GM21825 (cell line): ENCODE measurements at regions not wholly inside any gene's neighbourhood (a gene's known extent, or its start where the extent isn't known, plus 50 kb on each side); places are given as distances from the start of the nearest gene placed in this dataset.

Experiments
- ATAC-seq: cut with Tn5 transposase; IDR thresholded peaks from one replicate; pipeline ENCODE4 v1.9.1; 2021; ENCODE audit warnings: mild to moderate bottlenecking, moderate library complexity; ENCODE audit not compliant: unreplicated experiment

DNA sequence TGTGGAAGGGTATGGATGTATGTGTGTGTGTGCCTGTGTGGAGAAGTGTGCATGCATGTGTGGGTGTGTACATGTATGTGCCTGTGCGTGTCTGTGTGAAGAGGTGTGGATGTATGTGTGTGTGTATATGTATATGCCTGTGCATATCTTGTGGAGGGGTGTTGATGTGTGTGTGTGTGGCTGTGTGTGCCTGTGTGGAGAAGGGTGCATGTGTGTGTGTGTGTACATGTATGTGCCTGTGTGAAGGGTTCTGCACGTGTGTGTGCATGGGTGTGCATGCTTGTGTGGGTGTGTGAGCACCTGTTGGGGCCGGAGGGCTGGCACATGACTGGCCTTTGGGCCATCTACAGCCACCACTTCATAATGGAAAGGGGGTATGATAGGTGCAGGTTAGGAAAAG lies 291.4 kb downstream of the IRX2 start:
- no peak for ATAC-seq

DNA sequence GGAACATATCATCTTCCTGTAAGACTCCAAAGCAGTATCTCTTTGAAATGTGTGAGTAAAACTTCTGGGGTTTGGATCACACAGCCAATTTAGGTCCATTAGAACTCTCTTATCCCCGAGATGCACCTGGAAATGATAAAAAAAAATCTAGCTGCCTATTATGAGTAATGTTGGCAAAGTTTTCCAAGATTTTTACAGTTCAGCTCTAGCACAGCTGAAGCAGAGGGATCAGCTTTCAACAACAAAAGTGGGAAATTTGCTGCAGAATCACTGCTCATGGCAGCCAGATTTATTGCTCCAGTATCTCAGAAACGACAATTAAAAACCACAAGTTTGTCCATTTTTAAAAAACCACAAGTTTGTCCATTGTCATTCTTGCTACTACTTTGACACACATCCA lies 292.2 kb downstream of the IRX2 start:
- no peak for ATAC-seq

DNA sequence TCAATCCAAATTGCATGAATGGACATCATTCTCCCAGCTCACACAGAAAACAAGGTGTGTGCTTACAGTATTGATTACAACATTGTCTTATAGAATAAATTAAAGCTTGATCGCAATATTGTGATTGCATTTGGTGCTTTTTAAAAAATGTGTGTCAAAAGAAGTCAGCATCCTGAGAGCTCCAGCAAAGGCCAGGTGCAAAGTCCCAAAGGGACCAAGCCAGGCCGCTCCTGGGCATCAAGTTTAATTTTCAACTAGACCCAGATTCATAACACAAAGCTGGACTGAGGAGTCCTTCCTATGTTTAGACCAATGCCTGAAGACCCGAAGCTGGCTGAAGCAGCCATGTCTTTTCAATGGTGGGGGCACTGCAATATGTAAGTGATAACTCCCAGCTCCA lies 295.6 kb downstream of the IRX2 start:
- ATAC-seq = no peak

DNA sequence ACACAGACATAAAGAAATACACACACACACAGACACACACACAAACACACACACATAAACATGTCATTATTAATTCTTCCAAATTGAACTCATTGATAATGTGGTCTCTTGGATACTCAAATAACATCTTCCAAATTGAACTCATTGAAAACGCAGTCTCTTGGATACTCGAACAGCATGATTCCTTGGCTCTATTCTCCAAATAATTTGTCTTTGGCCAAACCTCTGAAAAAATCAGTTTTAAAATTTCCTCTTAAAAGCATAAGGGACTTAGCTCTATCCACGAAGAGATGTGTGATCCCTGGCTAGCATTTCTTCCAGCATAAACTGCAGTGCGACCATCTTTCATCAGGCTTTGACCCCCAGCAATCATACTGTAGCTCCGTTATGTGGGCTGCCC lies 296.6 kb downstream of the IRX2 start:
- no peak for ATAC-seq

DNA sequence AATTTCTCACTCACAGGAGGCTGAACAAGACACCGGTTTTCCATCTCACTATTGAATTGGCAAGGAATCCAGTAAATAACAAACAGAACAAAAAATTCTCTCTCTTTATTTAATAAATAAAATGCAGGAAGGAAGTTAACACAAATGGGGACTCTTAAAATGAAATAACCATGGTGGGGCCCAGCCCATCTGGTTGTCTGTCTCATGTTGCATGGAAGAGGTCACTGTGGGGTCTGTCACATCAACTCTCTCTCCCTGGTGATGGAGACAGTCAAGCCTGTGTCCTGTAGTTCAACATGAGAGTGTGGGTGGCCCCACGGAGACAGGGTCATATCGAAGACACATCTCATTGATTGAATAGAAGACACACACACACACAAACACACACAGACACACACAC lies 297.7 kb downstream of the IRX2 start:
- ATAC-seq = no peak

DNA sequence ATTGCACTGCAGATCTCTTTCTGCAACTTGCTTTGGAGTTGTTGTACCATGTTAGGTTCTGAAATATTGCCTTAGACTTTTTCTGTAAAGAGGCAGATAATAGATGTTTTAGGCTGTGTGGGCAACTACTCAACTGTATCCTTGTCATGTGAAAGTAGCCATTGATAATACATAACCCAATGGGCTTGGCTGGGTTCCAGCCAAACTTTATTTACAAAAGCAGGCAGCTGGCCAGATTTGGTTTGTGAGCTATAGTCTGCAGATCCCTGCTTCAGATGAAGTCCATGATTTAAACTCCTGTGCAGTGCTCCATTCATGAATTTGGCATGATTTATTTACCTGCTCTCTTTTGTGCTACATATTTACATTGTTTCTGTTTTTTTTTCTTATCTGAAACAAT lies 300.4 kb downstream of the IRX2 start:
- no peak for ATAC-seq

DNA sequence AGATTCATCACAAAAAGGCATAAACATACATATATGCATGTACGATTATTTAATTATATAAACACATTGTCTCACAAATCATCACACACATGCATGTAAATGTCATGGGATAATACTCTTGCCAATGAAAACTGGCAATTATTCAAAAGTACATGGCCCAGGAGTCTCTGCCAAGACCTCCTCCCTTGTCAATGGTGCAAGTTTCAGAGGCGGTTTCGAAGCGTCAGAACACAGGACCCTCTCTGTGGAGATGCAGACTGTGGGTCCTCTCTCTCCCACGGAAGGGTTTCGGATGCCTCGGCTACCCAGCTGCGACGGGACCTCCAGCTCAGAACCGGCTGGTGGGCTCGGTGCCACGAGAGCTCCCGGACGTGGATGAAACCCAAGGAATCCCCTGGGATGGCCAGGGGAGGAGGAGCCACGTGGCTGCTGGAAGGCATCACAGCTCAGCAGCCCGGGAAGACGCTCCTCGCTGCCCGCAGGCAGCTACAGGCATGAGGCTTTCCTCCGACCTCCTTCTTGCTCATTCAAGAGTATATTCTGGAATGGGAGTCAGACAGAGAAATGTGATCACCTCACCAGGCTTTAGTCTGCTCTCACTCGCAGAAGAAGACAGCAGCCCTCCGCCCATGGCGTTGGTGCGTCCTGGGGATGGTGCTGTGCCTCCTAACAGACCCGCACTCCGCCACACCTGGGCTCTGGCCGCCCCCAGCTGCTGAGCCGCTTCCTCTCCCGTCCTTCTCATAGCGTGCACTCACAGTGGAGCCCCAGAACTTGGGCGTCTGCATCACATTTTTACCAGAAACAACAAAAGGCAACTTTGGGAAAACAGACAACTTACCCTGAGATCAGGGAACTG lies 308.8 kb downstream of the IRX2 start:
- no peak for ATAC-seq

DNA sequence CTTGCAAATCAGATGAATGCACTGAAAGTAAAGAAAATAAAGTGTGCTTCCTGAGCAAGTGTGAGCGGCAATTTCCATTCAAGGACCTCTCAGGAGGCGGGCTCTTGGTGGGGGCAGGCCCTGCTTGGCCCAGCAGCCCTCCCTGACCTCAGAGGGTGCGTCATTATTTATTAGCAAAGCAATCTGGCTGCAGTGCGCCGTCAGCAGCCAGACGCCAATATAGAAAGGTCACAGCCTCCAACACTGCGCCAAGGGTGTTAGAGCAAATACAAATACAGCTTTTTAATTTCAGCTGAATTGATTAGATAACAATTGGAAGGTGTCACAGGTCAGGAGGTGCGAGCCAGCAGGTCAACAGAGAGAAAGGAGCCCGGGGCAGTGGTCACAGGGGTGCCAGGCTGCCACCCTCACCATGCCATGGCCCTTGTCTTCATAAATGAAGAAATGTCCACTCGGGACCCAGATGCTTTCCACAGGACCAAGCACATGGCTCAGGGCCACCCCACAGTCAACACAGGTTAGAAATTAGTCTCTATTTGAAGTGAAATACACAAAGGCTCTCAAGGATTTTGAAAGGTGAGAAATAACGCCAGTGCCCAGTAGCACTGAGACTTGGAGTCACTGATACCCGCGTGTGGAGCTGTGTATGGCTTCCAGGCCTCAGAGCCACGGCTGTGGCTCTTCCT lies 309.8 kb downstream of the IRX2 start:
- ATAC-seq = no peak

DNA sequence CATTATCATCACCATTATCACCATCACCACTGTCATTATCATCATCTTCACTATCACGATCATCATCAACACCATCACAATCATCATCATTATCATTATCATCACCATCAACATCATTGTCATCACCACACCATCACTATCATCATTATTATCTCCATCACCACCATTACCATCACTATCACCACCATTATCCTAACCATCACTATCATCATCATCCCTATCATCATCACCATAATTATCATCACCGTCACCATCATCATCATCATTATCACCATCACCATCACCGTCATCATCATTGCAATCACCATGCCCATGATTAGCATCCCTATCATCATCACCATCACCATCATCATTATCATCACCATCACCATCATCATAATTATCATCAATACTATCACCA lies 311.9 kb downstream of the IRX2 start:
- no peak for ATAC-seq

DNA sequence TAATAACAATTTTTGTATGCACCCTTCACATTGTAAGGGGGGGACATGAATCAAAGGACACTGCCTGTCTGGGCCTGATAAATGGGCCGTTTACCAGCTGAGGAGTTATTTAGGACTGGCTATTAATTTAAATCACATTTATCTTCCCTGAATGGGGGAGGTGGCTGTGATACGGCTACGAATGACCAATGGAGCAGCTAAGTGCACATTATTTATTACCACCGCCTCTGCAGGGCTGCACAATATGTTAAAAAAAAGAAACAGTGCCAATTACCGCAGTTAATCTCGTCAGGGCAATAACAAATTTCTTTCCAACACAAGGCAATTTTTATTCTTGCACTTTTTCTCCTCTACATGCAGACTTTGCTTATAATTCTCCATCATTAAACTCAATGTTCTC lies 318.4 kb downstream of the IRX2 start:
- ATAC-seq = no peak

DNA sequence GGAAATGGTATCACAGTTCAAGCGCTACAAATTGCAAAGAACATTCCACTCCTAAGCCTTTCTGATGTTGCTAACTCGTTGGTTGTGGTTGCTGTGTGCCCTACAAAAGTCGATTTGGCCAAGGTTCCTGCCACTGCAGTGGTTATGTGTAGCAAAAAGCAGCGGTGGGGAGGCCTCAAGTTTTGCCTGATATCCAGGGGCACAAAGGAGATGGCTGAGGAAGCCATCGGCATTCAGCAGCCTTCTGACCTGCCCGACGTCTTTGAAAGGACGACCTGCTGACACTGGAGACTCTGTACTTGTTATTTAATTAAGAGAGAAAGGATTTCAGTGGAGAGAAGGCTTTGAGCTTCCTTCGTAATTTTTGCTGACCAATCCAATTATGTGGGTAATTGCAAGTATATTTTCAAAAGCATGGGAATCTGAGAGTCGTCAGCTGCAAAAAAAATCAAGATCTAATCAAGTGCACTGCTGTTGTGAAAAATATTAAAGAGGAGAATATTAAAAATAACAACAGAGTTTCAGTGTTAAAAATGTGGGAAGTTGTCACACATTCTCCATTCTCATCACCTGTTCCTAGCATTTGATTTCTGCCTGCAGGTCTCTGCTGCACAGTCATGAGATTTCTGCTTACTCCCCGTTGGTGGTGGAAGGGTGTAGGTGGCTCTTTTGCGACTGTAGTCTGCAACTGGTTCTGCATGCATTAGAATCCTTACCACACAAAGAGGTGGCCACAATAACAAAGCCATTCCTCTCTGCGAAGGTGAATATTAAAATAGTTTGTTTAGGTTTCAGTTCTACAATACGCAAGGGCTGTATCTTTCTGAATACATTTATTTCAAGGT lies 319.2 kb downstream of the IRX2 start:
- ATAC-seq = no peak

DNA sequence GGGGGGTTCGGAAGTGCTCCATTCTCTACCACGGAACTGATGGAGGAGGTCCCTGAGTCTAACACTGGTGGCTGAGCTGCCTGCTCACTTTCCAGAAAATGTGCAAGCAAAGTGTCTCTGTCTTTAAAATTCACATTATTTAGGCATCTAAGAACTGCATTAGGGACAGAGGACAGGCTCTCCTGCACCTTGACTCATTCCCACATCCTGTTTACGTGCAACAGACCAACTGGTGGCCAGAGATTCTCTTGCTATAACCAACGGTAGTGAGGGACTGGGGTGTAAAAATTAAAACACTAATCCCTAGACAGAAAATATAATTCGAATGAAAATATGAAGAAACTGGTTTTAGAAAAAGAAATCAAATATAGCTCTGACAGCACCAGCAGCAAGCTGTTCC lies 320.9 kb downstream of the IRX2 start:
- ATAC-seq = no peak

DNA sequence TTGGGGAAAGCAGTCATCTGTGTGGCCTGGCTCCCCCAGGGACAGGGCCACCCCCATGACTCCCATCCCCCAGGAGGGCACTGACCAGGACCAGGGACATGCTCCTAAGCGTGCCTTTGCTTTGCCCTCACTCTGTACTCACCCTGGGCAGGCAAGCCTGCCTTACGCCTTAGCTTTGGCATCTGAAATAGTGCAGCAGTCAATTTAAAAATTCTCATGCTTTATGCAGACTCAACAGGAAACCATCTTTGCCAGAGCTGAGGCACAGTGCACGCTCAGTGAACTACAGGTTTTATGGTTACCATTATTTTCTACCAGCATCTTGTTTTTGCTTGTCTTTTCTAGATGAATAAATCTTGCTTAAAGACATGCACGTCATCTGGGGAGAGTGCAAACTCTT lies 323.5 kb downstream of the IRX2 start:
- ATAC-seq = no peak

DNA sequence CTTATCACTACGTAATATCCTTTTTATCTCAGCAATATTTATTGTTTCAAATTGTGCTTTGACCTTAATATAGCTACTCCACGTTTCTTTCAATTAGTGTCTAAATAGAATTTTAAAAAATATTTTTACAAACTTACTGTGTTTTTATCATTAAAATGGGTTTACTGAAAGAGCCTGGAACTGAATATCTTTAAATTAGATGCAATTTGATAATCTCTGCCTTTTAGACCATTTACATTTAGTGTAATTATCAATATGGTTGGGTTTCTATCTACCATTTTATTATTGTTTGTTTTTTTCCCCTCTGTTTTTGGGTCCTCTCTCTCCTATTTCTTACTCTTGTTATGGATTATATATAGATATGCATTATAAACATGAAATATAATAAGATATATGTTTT lies 327.8 kb downstream of the IRX2 start:
- no peak for ATAC-seq

DNA sequence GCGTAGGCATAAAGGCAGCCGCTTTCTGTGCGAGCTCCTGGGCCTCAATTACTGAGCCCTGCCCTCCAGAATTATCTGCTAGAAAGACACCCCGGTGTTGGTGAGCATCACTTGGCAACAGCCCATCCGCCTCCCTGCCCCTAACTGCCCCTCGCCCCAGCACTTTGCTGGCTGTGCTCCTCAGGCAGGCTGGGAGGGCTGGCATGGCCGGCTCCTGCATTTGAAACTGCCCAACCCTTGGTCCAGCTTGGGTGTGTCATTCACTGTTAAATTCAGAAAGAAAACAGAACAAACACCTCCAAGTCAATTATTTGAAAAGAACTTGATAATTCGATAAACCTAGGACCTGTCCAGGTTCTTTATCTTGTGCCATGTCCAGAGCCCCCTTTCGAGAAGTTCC lies 334.2 kb downstream of the IRX2 start:
- ATAC-seq = no peak

DNA sequence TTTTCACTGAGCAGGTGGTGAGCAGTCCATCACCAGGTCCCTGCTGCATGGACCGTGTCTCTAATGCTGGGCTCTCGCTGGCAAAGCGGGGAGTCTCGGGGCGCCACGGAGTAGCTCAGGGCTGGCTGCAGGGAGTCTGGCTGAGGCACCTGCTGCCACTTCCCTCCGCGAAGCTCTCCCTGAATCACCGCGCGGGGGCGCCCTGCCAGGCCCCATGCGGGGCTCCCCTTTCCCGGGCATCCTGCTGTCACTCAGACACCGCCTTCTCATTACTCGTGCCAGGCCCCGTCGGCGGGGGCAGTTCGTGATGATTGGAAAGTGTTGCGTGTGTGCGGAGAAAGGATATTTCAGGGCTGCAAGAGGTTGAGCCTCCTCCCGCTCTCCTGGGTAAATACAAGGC lies 335.8 kb downstream of the IRX2 start:
- no peak for ATAC-seq

DNA sequence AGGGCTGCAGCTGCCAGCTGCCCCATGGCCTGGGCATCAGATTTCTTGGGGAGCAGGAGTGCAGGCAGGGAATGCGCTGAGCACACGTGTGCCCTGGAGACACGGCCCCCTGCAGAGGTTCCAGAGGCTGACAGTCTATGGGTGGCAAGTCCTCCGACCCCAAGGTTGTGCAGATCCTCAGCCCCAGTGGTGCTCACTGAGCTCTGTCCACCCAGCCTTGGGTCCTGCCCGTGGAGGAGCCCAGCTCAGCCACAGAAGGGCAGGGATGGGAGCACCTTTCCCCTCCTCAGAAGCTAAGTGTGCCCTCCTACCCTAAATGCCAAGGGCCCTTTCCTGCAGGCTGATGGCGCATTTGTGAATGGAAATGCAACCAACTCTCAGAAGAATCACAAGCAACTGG lies 341.0 kb downstream of the IRX2 start:
- ATAC-seq = no peak

DNA sequence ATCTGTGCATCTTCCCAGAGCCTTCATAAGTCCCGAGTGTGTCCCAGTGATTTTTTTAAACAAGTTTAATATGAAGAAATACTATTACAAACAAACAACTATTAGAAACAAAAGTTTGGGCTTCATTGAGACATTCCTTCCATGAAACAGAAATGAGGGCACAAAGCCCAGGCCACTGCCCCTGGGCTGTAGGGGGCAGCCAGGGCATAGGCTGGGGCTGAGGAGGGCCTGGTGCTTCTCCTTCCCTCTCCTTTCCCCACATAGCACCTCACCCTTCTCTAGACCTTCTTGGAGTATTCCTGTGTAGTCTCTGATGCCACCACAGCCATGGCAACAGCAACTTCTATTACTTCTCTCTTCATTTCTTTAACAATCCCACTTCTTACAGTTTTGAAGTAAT lies 348.2 kb downstream of the IRX2 start:
- ATAC-seq = no peak

DNA sequence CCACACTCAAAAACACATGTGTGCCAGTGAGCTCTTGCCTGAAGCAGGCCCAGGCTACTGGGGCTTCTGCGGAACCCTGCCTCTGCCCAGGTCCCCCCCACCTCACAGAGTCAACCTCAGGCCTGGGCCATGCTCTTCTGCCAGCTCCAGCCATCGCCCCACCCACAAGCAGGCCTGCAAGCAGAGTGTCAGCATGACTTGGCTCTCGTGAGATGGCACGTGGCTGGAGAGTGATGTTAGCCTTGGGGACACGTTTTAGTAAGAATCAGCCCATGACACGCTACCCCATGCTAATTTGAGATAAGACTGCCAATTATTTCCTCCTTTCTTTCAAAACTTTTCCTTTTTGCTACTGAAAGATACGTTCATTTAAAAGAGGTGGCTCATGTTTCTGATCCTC lies 351.7 kb downstream of the IRX2 start:
- ATAC-seq = no peak

DNA sequence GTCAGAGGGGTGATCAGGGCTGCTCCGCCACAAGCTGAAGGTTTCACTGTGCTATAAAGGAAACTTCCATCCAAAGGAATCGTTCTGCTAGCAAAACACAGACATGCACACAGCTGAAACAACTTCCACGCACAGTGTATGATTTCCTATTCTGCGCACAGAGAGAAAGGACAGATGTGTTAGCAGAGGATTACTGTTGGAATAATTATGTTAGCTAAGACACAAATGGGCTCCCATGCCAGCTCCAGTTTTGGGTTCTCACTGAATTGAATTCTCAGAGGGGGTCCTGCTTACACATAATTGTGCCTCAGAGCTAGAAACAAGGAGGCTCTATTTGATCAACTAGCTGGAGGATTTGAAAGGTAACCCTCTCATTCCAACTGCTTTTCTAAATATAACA lies 352.4 kb downstream of the IRX2 start:
- ATAC-seq = no peak

DNA sequence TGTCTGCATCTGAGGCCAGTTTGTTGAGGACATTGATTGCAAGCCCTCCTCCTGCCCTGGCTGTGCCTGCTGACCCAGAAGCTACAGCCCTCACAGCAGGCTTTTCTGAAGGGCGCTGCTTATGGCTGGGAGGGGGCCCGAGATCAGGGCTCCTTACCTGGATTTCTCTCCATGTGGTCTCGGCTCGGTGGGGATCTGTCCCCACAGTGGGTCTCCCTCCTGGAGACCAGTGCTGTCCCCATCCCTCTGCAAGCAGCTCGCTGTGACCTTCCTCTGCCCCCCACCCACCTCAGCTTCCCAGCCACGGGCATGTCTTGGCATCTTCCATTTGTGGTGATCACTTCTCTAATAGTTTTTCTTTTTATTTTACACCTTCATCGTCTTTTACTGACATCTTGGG lies 357.9 kb downstream of the IRX2 start:
- no peak for ATAC-seq

DNA sequence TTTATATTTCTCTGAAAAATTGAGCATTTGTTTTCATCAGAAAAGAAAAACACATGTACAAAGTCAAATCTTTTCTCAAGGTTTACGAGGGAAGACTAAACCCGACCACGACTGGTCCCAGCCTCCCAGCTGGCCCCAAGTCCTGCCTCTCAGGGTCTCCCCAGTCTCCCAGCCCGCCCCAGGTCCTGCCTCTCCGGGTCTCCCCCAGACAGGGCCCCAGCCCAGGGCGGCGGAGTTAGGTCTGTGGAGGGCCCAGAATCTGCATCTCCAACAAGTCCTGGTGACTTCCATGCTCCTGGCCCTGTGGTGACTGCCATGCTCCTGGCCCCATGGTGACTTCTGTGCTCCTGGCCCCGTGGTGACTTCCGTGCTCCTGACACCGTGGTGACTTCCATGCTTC lies 359.9 kb downstream of the IRX2 start:
- no peak for ATAC-seq
